ENCODE measurements at regions not wholly inside any gene's neighbourhood (a gene's known extent, or its start where the extent isn't known, plus 50 kb on each side); places are given as distances from the start of the nearest gene placed in this dataset.

DNA sequence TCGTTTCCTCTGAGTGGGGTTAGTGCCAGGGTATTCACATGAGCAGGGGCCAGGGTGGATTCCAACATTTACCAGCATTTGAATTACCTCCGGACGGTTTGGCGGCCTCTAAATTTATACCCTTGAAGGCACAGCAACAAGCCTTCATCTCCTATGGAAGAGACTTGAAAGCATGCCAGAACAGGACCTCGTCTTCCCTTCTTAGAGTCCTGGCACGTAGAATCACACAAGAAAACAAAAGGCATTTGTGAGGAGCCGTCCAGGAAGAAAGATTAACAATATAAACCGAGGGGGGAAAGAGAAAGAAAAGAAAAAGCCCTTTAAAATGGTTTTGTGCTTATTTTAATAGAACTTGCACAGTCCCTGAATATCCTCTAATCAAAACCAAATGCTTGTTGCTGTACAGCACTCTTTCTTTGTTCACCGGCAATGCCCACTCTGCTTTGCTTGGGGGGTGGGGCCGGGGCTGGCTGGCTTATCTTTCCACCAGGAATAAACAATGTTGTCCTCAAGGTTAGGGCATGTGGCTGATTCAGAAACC lies 575.8 kb upstream of the ZNF462 start:
- no peak for DNase-seq

GRCh38 chr9:106287731-106288130 lies 575.2 kb upstream of the ZNF462 start:
- no peak for DNase-seq

- no peak for DNase-seq
Observed at GRCh38 chr9:106288689-106289088, 574.3 kb upstream of the ZNF462 start.

DNA sequence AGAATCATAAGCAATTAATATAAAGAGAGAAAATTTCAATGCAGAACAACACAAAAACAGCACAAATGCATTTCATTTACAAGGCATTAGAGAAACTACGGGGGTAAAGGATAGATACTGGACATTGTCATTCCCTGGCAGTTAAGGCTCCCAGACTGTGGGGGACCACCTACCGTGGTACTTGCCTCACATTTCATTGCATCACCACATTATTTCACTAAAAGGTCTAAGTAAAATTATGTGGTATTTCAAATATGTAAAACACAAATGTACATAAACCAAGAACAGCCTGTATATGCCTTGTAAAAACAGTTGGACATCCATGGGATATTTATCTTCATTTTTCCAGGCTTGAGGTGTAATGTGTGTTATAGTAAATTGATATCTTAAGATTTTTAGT lies 571.2 kb upstream of the ZNF462 start:
- DNase-seq = no peak

DNA sequence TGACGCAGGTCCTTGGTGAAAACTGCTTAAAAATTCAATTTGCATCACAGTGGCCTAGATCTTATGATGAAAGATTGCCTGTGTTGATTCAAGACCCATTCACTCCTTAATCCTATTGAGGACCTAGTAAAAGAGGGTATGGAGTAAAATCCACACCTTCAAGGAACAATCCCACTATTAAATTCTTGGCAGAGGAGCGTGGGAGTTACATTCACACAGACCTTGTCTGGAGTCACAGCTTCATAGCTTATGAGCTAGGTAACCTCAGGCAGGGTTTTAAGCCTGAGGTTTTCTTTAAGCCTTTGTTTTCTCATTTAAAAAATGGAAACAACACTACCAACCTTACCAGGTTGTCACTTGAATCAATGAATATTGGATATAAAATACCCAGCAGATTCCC lies 566.5 kb upstream of the ZNF462 start:
- DNase-seq = no peak

DNA sequence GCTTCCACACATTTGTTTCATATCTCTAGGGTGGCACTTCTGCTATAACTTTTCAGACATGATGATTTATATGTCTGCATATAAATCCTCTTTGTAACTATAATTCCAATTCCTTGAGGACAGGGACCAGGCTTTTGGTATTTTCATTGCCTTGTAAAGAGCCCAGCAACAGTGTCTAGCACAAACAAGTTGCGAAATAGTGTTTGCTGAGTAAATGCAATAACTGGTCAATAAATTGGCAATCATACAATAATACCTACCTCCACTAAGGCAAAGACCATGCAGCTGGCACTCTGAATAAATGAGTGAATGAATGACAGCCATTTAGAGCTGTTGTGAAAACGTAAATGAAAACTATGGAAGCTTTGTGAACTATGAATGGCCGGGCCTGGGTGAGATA lies 564.0 kb upstream of the ZNF462 start:
- no peak for DNase-seq

- DNase-seq = no peak
Observed at GRCh38 chr9:106304401-106304920, 558.5 kb upstream of the ZNF462 start.

- no peak for DNase-seq
Observed at GRCh38 chr9:106305428-106306133, 557.4 kb upstream of the ZNF462 start.

- DNase-seq = no peak
Observed at GRCh38 chr9:106307670-106308069, 555.3 kb upstream of the ZNF462 start.

DNA sequence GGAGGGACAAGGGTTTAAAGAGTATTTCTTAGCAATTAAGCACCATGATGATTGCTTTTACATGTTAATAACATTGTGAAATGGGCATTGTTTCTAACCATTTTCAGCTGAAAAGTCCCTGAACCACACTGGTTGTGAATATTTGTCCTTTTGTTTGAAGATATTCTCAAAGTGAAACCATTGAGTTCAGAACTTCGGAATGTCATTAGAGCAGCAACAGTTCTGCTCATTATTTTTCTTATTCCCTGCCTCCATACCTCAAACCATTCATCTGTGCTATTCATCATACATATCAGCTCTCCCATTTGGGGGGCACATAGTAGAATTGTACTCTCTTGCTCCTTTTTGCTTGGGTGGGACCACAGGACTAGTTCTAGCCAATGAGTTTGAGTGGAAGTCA lies 553.0 kb upstream of the ZNF462 start:
- DNase-seq = no peak

- no peak for DNase-seq
Observed at GRCh38 chr9:106310782-106311181, 552.2 kb upstream of the ZNF462 start.

- DNase-seq = no peak
Observed at GRCh38 chr9:106312906-106313305, 550.1 kb upstream of the ZNF462 start.

- no peak for DNase-seq
Observed at GRCh38 chr9:106314476-106314875, 548.5 kb upstream of the ZNF462 start.

DNA sequence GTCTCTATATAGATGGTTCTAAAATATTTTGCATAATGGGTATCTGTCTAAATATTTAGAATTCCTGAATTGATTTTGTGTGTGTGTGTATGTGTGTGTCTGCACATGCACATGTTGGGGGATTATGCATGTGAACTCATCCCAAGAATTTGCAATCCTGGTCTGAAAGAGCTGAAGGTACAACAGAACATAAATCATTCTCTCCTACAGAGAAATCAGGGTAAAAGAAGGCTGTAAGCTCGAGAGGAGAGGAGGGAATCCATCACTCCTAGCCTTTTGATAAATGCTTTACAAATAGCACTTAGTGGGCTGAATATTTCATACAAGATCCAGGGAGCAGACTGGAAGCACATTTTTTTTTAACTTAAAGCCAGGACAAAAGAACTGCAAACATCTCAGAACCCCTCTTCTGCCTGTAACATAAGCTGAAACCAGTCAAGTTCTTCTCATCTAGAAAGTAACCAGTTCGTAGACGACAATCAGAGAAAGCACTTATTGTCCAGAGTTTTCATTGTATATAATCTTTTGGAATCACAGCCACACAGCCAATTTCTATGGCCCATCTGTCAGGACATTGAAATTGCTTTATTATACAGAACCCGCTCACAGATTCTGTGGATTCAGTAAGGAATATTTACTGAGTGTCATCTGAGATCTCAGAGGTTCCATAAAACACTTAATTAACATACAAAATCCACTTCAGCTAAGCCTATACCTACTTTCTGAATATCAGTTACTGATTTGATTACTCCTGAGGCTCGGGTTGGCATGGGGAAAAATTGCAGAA lies 541.4 kb upstream of the ZNF462 start:
- no peak for DNase-seq

DNA sequence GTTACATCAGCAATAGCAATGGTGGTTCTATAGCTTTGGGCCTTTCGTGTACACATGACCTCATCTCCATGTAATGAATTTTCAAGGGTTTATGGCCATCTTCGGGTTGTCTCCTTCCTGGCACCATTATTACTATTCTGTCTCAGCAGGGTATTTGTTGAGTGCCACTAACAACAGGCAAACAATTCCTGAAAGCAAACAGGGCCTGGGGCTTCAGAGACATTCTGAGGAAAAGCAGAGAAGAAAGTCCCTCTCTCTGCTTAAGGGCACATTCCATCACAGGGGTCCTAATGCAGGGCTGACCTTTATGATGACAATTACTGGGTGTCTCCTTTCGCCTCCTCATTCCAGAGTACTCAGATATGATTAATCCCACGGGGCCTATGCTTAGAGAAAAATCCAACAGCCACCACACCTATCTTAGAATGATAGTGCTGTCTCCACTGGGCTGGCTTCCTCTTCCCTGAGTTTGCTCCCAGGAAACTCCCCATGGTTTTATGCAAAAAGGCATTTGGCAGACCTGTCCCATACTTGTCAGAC lies 540.2 kb upstream of the ZNF462 start:
- DNase-seq = no peak

- no peak for DNase-seq
Observed at GRCh38 chr9:106324053-106324585, 538.8 kb upstream of the ZNF462 start.

DNA sequence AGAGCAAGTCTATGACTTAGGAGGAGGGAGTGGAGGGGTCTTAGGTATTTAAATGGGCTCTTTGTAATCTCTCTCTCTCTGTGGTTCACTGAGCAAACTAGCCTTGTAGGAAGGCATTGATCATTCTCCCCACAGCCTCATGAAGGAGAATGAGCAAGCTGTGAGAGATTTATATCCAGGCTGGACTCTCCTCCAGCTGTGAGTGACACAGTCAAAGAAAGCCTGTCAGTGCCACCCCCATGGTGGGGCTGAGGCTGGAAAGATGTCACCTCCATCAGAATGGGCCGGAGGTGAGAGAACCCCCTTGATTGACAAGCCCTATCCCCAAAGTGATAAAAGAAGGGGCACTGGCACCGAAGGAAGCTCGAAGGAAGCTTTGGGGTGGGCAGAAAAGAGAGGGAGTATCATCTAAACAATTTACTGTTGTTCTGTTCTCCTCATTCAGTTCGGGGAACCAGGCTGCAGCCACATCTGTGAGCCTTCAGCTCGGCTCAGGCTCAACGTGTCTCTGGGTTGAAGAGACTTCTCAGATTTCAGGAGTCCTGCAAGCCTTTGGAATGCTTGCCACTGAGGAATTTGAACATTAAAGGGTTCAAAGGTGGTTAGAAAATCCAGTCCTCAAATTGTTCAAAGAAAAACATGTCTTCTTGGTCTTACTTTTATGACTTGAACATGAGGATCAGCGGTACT lies 538.2 kb upstream of the ZNF462 start:
- no peak for DNase-seq

DNA sequence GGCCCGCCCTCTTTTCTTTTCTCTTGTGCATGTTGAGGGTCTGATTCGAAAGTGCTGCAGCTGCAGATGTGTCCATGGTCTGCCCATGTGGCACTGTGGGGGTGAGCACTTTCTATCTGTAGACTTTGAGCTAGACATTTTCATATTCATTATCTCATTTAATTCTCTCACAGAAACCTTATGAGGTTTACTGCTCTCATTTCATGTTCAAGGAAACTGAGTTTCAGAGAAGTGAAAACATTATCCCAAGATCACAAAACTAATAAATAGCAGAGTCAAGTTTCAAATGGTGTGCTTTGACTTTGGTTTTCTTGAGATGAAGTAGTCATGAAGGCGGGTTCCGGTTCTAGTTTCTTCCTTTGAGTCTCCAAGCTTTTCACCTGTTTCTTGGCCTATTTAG lies 536.5 kb upstream of the ZNF462 start:
- no peak for DNase-seq

DNA sequence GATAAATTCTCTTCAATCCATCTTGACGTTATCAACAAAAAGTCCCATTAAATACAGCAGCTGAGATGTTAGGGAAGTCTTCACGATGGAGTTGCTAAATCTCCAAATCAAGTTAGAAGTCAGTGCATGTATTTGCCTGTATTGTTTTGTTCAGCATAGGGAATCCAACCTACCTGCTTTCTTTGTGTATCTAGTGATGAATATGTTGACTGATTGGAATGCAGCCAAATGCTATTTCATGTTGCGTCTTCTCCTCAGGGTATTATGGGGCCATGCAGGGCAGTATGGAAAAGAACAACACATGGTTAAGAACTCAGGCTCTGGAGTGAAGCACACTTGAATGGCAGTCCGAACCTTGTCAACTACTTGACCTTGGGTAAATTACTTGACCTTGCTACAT lies 529.5 kb upstream of the ZNF462 start:
- DNase-seq = no peak

- DNase-seq = no peak
Observed at GRCh38 chr9:106334081-106334480, 528.9 kb upstream of the ZNF462 start.

- DNase-seq = no peak
Observed at GRCh38 chr9:106339882-106340281, 523.1 kb upstream of the ZNF462 start.

- DNase-seq = no peak
Observed at GRCh38 chr9:106350777-106351176, 512.2 kb upstream of the ZNF462 start.

DNA sequence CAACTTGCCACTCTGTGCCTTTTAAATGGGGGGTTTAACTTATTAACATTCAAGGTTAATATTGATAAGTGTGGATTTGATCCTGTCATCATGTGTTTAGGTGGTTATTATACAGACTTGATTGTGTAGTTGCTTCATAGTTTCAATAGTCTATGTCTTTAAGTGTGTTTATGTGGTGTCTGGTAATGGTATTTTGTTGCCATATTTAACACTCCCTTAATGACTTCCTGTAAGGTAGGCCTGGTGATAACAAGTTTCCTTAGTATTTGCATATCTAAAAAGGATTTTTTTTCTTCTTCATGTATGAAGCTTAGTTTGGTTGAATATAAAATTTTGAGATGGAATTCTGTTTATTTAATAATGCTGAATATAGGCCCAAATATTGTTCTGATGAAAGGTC lies 506.0 kb upstream of the ZNF462 start:
- no peak for DNase-seq
